Breast epithelium (tissue), 4 donors: ENCODE measurements at regions not wholly inside any gene's neighbourhood (a gene's known extent, or its start where the extent isn't known, plus 50 kb on each side); places are given as distances from the start of the nearest gene placed in this dataset.

Experiments
- DNase-seq, 2 donors: peaks; one replicate each; pipeline ENCODE4 v3.0.0-alpha.2; 2019; ENCODE audit warnings: low spot score in 2 of 2
- H3K27ac ChIP-seq, 2 donors: fragments of 200-600 bp; sonication (generic) in 1 of 2; one replicate each; pipeline ENCODE4 v1.5.1; 2016 to 2019; ENCODE audit warnings: mild to moderate bottlenecking in 1 of 2
- H3K27me3 ChIP-seq, 2 donors: fragments of 200-600 bp; sonication (generic) in 1 of 2; one replicate each; pipeline versions ENCODE4 v1.5.1 to v1.6.0; 2017 to 2019; ENCODE audit warnings: control low read depth in 1 of 2, mild to moderate bottlenecking in 1 of 2
- H3K36me3 ChIP-seq: fragments of 200-600 bp; one replicate; pipeline ENCODE4 v1.5.1; 2019
- H3K4me1 ChIP-seq, 2 donors: fragments of 200-600 bp; sonication (generic); one replicate each; pipeline ENCODE4 v1.5.1; 2016 to 2019; ENCODE audit warnings: control low read depth in 1 of 2
- H3K4me3 ChIP-seq, 3 donors: fragments of 200-600 bp; sonication (generic); 1 replicate in 2 of 3; 2 replicates in 1 of 3; pipeline ENCODE4 v1.5.1; 2016 to 2019; ENCODE audit warnings: mild to moderate bottlenecking in 3 of 3, moderate library complexity in 2 of 3
- H3K9me3 ChIP-seq, 2 donors: fragments of 200-600 bp; sonication (generic) in 1 of 2; one replicate each; pipeline ENCODE4 v1.5.1; 2016 to 2019; ENCODE audit warnings: control low read depth in 1 of 2
- CTCF ChIP-seq, 3 donors: fragments of 450-650 bp; IDR thresholded peaks; one replicate each; pipeline ENCODE4 v1.5.1; 2016 to 2017; ENCODE audit warnings: antibody characterized with exemption in 3 of 3, mild to moderate bottlenecking in 3 of 3, moderate library complexity in 3 of 3
- POLR2A ChIP-seq: fragments of 450-650 bp; IDR thresholded peaks from one replicate; pipeline ENCODE4 v1.6.1; 2016; ENCODE audit warnings: antibody characterized with exemption, mild to moderate bottlenecking, moderate library complexity
- POLR2AphosphoS5 ChIP-seq, 3 donors: sonication (generic); formaldehyde crosslinking; IDR thresholded peaks; one replicate each; pipeline ENCODE4 v1.6.1; 2017; ENCODE audit warnings: antibody characterized with exemption in 3 of 3
- intact Hi-C: fragments of 100-400 bp; cut with DNase I; formaldehyde crosslinking; loops from one replicate; pipeline ENCODE4 v1.15.1; 2023; ENCODE audit warnings: low total_unique reads

- H3K4me1 ChIP-seq, result no peaks in the 10 kb centered on the region
- no peak overlapping the region for H3K27ac ChIP-seq
- TF ChIP-seq POLR2AphosphoS5 (IDR thresholded peaks at IDR 0.05), result no peak
- TF ChIP-seq POLR2A, result no peak
- TF ChIP-seq CTCF (IDR thresholded peaks at IDR 0.05), result no peak
- no peaks in the 10 kb centered on the region for H3K36me3 ChIP-seq
- no peaks in the 10 kb centered on the region for H3K9me3 ChIP-seq
- no peak overlapping the region for H3K4me3 ChIP-seq
- DNase-seq, result no peak
- intact Hi-C loops, result no loop called here
- no peaks in the 10 kb centered on the region for H3K27me3 ChIP-seq
Measured at GRCh38 chr5:91228188-91228587, 154.9 kb downstream of the ARRDC3 start.

GRCh38 chr5:91225848-91226686 is 157.1 kb downstream of the ARRDC3 start:
- H3K9me3 ChIP-seq, result no peaks in the 10 kb centered on the region
- TF ChIP-seq POLR2A (no peak), POLR2AphosphoS5 (IDR thresholded peaks at IDR 0.05) (no peak), CTCF (IDR thresholded peaks at IDR 0.05) (peak in 2 of 3 donors; percentile 21 to 36)
- H3K4me1 ChIP-seq, result no peaks in the 10 kb centered on the region
- no peaks in the 10 kb centered on the region for H3K27me3 ChIP-seq
- no peak overlapping the region for H3K27ac ChIP-seq
- H3K4me3 ChIP-seq, result no peak overlapping the region
- DNase-seq, result no peak
- intact Hi-C loops, result no loop called here
- no peaks in the 10 kb centered on the region for H3K36me3 ChIP-seq

GRCh38 chr5:91224969-91225368 is 158.1 kb downstream of the ARRDC3 start:
- Histone ChIP-seq H3K9me3 (no peaks in the 10 kb centered on the region), H3K27me3 (no peaks in the 10 kb centered on the region), H3K4me3 (no peak overlapping the region), H3K4me1 (no peaks in the 10 kb centered on the region), H3K27ac (no peak overlapping the region), H3K36me3 (no peaks in the 10 kb centered on the region)
- TF ChIP-seq CTCF (IDR thresholded peaks at IDR 0.05) (no peak), POLR2AphosphoS5 (IDR thresholded peaks at IDR 0.05) (no peak), POLR2A (no peak)
- DNase-seq, result no peak
- intact Hi-C loops, result no loop called here

- intact Hi-C loops, result no loop called here
- no peak for TF ChIP-seq POLR2A
- Histone ChIP-seq H3K27ac (no peak overlapping the region), H3K4me1 (no peaks in the 10 kb centered on the region), H3K27me3 (no peaks in the 10 kb centered on the region), H3K4me3 (no peak overlapping the region), H3K9me3 (no peaks in the 10 kb centered on the region), H3K36me3 (no peaks in the 10 kb centered on the region)
- no peak for DNase-seq
Measured at GRCh38 chr5:91224456-91224855, 158.7 kb downstream of the ARRDC3 start.

GRCh38 chr5:91223886-91224285 is 159.2 kb downstream of the ARRDC3 start:
- no peaks in the 10 kb centered on the region for H3K27me3 ChIP-seq
- no peak for DNase-seq
- no peak overlapping the region for H3K27ac ChIP-seq
- intact Hi-C loops, result no loop called here
- no peaks in the 10 kb centered on the region for H3K36me3 ChIP-seq
- H3K9me3 ChIP-seq, result no peaks in the 10 kb centered on the region
- H3K4me1 ChIP-seq, result no peaks in the 10 kb centered on the region
- H3K4me3 ChIP-seq, result no peak overlapping the region
- TF ChIP-seq POLR2A (no peak), CTCF (IDR thresholded peaks at IDR 0.05) (no peak), POLR2AphosphoS5 (IDR thresholded peaks at IDR 0.05) (no peak)
